Lung (tissue), 11 donors: ENCODE measurements at regions not wholly inside any gene's neighbourhood (a gene's known extent, or its start where the extent isn't known, plus 50 kb on each side); places are given as distances from the start of the nearest gene placed in this dataset.

ENCODE experiments used
- ATAC-seq: fragments of 200-7000 bp; cut with Tn5 transposase; one replicate; pipeline ENCODE4 v1.9.1; 2020; ENCODE audit warnings: moderate number of reproducible peaks; ENCODE audit not compliant: insufficient read depth, low FRiP score
- DNase-seq, 3 donors: peaks; one replicate each; pipeline ENCODE4 v3.0.0-alpha.2; 2013 to 2017
- H3K27ac ChIP-seq, 2 donors: one replicate each; pipeline ENCODE4 v1.5.1; 2013; ENCODE audit warnings: mild to moderate bottlenecking in 2 of 2, moderate library complexity in 2 of 2, control low read depth in 1 of 2, inconsistent platforms in 1 of 2, low read depth in 1 of 2, low read length in 1 of 2
- H3K27me3 ChIP-seq, 3 donors: one replicate each; pipeline ENCODE4 v1.5.1; 2013; ENCODE audit warnings: low read length in 2 of 3; ENCODE audit not compliant: control insufficient read depth in 3 of 3, insufficient read depth in 3 of 3
- H3K36me3 ChIP-seq, 4 donors: one replicate each; pipeline ENCODE4 v1.5.1; 2013; ENCODE audit warnings: low read length in 4 of 4, mild to moderate bottlenecking in 1 of 4, moderate library complexity in 1 of 4; ENCODE audit not compliant: control insufficient read depth in 4 of 4, insufficient read depth in 4 of 4
- H3K4me1 ChIP-seq, 5 donors: one replicate each; pipeline ENCODE4 v1.5.1; 2013; ENCODE audit warnings: low read length in 5 of 5, mild to moderate bottlenecking in 2 of 5, moderate library complexity in 1 of 5; ENCODE audit not compliant: control insufficient read depth in 5 of 5, insufficient read depth in 5 of 5
- H3K4me3 ChIP-seq: one replicate; pipeline ENCODE4 v1.5.1; 2013; ENCODE audit warnings: mild to moderate bottlenecking, control low read depth, moderate library complexity
- H3K9ac ChIP-seq, 2 donors: one replicate each; pipeline ENCODE4 v1.5.1; 2013; ENCODE audit warnings: low read length in 2 of 2, control low read depth in 1 of 2; ENCODE audit not compliant: insufficient read depth in 1 of 2
- H3K9me3 ChIP-seq, 4 donors: one replicate each; pipeline ENCODE4 v1.5.1; 2013; ENCODE audit warnings: low read length in 3 of 4, mild to moderate bottlenecking in 1 of 4, moderate library complexity in 1 of 4; ENCODE audit not compliant: control insufficient read depth in 4 of 4, insufficient read depth in 3 of 4
- CTCF ChIP-seq: IDR thresholded peaks from 2 replicates; pipeline ENCODE4 v1.5.1; 2012; ENCODE audit warnings: mild to moderate bottlenecking; ENCODE audit errors: control extremely low read depth, extremely low read depth
- WGBS, 2 donors: extraction: QIAGEN DNeasy Blood & Tissue Kit; methylation state at CpG; one replicate each; pipeline ENCODE4 v1.1.7; 2013; 5-methylcytosine and 5-hydroxymethylcytosine counted together
- donor health status: control.
- donor health status: control.
- donor health status: Bipolar disorder and iron deficiency.
- donor health status: healthy.
- donor health status: DM: yes; HTN: yes; CAD: no.

- TF ChIP-seq CTCF: no peak
- 93 to 94% methylated on average over 1 of the region's 1 CpG for WGBS, 2 donors
- H3K4me3 ChIP-seq: no peak overlapping the region
- no peak overlapping the region for H3K27ac ChIP-seq
- H3K9ac ChIP-seq: no peak overlapping the region
- ATAC-seq: no peak
- H3K27me3 ChIP-seq: no peaks in the 10 kb centered on the region
- no peaks in the 10 kb centered on the region for H3K9me3 ChIP-seq
- DNase-seq: no peak
- peaks cover 0 to 4% (median 0%) of the 10 kb centered on the region in 5 donors for H3K4me1 ChIP-seq
- no peaks in the 10 kb centered on the region for H3K36me3 ChIP-seq
Observed at GRCh38 chr13:31625115-31625514, 114.2 kb upstream of the RXFP2 start.

GRCh38 chr13:31627097-31627845 is 112.1 kb upstream of the RXFP2 start:
- no peak for ATAC-seq
- no peak for DNase-seq
- 91 to 94% methylated on average over 3 of the region's 3 CpGs for WGBS, 2 donors
- no peak for TF ChIP-seq CTCF
- Histone ChIP-seq H3K9me3 (no peaks in the 10 kb centered on the region), H3K27ac (no peak overlapping the region), H3K27me3 (no peaks in the 10 kb centered on the region), H3K36me3 (no peaks in the 10 kb centered on the region), H3K4me3 (no peak overlapping the region), H3K4me1 (peaks cover 0 to 6% (median 0%) of the 10 kb centered on the region in 5 donors), H3K9ac (no peak overlapping the region)

- H3K4me3 ChIP-seq: no peak overlapping the region
- WGBS, 2 donors: 26 to 33% methylated on average over 3 of the region's 3 CpGs
- no peak for DNase-seq
- H3K4me1 ChIP-seq: peaks cover 0 to 6% (median 0%) of the 10 kb centered on the region in 5 donors
- H3K36me3 ChIP-seq: no peaks in the 10 kb centered on the region
- H3K27ac ChIP-seq: no peak overlapping the region
- no peak for TF ChIP-seq CTCF
- no peak for ATAC-seq
- H3K27me3 ChIP-seq: no peaks in the 10 kb centered on the region
- H3K9me3 ChIP-seq: no peaks in the 10 kb centered on the region
- no peak overlapping the region for H3K9ac ChIP-seq
Observed at GRCh38 chr13:31629085-31629780, 110.1 kb upstream of the RXFP2 start.
